K562 (cell line): ENCODE measurements at regions not wholly inside any gene's neighbourhood (a gene's known extent, or its start where the extent isn't known, plus 50 kb on each side); places are given as distances from the start of the nearest gene placed in this dataset.
A peak's percentile ranks its signal among the peaks of the same experiment; 100 is the strongest.

ENCODE experiments used
- CCAR2 ChIP-seq: fragments of 200-400 bp; formaldehyde crosslinking; IDR thresholded peaks from 2 replicates; pipeline ENCODE4 v1.6.1; 2017; ENCODE audit warnings: mild to moderate bottlenecking, low read depth, low read length
- HCFC1 ChIP-seq: IDR thresholded peaks from 2 replicates; pipeline ENCODE4 v1.6.1; 2012; ENCODE audit warnings: low read depth, low read length, improper control_type of control experiment
- MYBL2 ChIP-seq, 2 experiments: fragments of 450-650 bp in 1 of 2; sonication (generic) in 1 of 2; formaldehyde crosslinking in 1 of 2; IDR thresholded peaks; 2 replicates each; pipeline versions ENCODE4 v1.6.1 to v1.8.1; 2017 to 2022; ENCODE audit warnings: borderline replicate concordance in 1 of 2, inconsistent platforms in 1 of 2, low read depth in 1 of 2, mild to moderate bottlenecking in 1 of 2, missing genetic modification reagents in 1 of 2, moderate library complexity in 1 of 2
- MYNN ChIP-seq, 2 experiments: sonication (generic); formaldehyde crosslinking in 1 of 2; IDR thresholded peaks; 2 replicates each; pipeline versions ENCODE4 v1.5.0 to v1.6.1; 2016 to 2020; ENCODE audit warnings: antibody characterized with exemption in 1 of 2, missing genetic modification reagents in 1 of 2
- SIX5 ChIP-seq, 2 experiments: IDR thresholded peaks; 2 replicates each; pipeline ENCODE4 v1.6.1; 2011; ENCODE audit warnings: low read length in 2 of 2, borderline replicate concordance in 1 of 2, low read depth in 1 of 2, mild to moderate bottlenecking in 1 of 2, moderate library complexity in 1 of 2; ENCODE audit not compliant: insufficient read depth in 1 of 2
- SP2 ChIP-seq: IDR thresholded peaks from 2 replicates; pipeline ENCODE4 v1.6.1; 2011; ENCODE audit warnings: mild to moderate bottlenecking, low read depth, low read length, moderate library complexity; ENCODE audit not compliant: poor library complexity, severe bottlenecking; ENCODE audit errors: extremely low read depth
- YY1 ChIP-seq, 3 experiments: IDR thresholded peaks; 2 replicates each; pipeline ENCODE4 v1.6.1; 2011; ENCODE audit warnings: low read length in 2 of 3, mild to moderate bottlenecking in 2 of 3, moderate library complexity in 2 of 3, borderline replicate concordance in 1 of 3, control low read depth in 1 of 3, low read depth in 1 of 3; ENCODE audit not compliant: insufficient read depth in 3 of 3, insufficient replicate concordance in 2 of 3, control insufficient read depth in 1 of 3, insufficient read length in 1 of 3; ENCODE audit errors: extremely low read depth in 1 of 3
- ZNF384 ChIP-seq: IDR thresholded peaks from 2 replicates; pipeline ENCODE4 v1.6.1; 2012; ENCODE audit warnings: low read depth, low read length, improper control_type of control experiment
- TF ChIP-seq, protein P1 (sequence below), 2 experiments: fragments of 150-350 bp in 1 of 2; IDR thresholded peaks; 2 replicates each; pipeline ENCODE4 v1.6.1; 2012 to 2016; ENCODE audit warnings: low read depth in 2 of 2, low read length in 2 of 2, mild to moderate bottlenecking in 1 of 2, moderate library complexity in 1 of 2
- TF ChIP-seq, protein P2 (sequence below), 2 experiments: fragments of 450-650 bp in 1 of 2; sonication (generic) in 1 of 2; formaldehyde crosslinking in 1 of 2; IDR thresholded peaks; 2 replicates each; pipeline versions ENCODE4 v1.7.1 to v1.9.0; 2016 to 2022; ENCODE audit warnings: inconsistent platforms in 1 of 2, mild to moderate bottlenecking in 1 of 2, missing genetic modification reagents in 1 of 2
- TF ChIP-seq, protein P3 (sequence below): fragments of 450-650 bp; formaldehyde crosslinking; IDR thresholded peaks from 2 replicates; pipeline ENCODE4 v1.4.0; 2020; ENCODE audit warnings: mild to moderate bottlenecking, mixed read lengths

DNA sequence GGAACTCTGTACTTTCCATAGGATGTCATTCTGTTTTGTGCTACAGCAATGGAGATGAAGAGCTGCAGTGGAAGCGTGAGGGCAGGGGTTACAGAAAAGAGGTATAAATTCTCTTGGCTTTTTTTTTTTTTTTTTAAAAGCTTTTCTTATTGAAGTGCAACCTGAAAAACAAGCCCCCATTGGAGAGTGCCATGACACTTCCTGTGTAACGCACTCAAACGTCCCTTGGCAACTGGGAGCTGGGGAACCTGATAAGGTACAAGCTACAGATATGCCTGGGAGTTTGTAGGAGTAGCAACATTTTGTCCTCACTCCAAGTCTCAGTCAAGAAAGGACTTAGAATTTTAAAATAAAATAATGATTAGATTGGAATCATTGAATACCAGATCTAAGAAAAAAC lies 512.1 kb downstream of the RPS24 start (continued):
- TF ChIP-seq, protein P1, sequence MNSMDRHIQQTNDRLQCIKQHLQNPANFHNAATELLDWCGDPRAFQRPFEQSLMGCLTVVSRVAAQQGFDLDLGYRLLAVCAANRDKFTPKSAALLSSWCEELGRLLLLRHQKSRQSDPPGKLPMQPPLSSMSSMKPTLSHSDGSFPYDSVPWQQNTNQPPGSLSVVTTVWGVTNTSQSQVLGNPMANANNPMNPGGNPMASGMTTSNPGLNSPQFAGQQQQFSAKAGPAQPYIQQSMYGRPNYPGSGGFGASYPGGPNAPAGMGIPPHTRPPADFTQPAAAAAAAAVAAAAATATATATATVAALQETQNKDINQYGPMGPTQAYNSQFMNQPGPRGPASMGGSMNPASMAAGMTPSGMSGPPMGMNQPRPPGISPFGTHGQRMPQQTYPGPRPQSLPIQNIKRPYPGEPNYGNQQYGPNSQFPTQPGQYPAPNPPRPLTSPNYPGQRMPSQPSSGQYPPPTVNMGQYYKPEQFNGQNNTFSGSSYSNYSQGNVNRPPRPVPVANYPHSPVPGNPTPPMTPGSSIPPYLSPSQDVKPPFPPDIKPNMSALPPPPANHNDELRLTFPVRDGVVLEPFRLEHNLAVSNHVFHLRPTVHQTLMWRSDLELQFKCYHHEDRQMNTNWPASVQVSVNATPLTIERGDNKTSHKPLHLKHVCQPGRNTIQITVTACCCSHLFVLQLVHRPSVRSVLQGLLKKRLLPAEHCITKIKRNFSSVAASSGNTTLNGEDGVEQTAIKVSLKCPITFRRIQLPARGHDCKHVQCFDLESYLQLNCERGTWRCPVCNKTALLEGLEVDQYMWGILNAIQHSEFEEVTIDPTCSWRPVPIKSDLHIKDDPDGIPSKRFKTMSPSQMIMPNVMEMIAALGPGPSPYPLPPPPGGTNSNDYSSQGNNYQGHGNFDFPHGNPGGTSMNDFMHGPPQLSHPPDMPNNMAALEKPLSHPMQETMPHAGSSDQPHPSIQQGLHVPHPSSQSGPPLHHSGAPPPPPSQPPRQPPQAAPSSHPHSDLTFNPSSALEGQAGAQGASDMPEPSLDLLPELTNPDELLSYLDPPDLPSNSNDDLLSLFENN (IDR thresholded peaks at IDR 0.05; ENCODE audit: low read depth in 2 of 2, low read length in 2 of 2), result no peak
- TF ChIP-seq MYBL2 (IDR thresholded peaks at IDR 0.05; ENCODE audit: low read depth), result no peak
- TF ChIP-seq MYBL2 (CRISPR knock-in tag; IDR thresholded peaks at IDR 0.05; ENCODE audit: borderline replicate concordance), result no peak
- TF ChIP-seq, protein P2, sequence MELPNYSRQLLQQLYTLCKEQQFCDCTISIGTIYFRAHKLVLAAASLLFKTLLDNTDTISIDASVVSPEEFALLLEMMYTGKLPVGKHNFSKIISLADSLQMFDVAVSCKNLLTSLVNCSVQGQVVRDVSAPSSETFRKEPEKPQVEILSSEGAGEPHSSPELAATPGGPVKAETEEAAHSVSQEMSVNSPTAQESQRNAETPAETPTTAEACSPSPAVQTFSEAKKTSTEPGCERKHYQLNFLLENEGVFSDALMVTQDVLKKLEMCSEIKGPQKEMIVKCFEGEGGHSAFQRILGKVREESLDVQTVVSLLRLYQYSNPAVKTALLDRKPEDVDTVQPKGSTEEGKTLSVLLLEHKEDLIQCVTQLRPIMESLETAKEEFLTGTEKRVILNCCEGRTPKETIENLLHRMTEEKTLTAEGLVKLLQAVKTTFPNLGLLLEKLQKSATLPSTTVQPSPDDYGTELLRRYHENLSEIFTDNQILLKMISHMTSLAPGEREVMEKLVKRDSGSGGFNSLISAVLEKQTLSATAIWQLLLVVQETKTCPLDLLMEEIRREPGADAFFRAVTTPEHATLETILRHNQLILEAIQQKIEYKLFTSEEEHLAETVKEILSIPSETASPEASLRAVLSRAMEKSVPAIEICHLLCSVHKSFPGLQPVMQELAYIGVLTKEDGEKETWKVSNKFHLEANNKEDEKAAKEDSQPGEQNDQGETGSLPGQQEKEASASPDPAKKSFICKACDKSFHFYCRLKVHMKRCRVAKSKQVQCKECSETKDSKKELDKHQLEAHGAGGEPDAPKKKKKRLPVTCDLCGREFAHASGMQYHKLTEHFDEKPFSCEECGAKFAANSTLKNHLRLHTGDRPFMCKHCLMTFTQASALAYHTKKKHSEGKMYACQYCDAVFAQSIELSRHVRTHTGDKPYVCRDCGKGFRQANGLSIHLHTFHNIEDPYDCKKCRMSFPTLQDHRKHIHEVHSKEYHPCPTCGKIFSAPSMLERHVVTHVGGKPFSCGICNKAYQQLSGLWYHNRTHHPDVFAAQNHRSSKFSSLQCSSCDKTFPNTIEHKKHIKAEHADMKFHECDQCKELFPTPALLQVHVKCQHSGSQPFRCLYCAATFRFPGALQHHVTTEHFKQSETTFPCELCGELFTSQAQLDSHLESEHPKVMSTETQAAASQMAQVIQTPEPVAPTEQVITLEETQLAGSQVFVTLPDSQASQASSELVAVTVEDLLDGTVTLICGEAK (IDR thresholded peaks at IDR 0.05), result peak; percentile 81
- TF ChIP-seq, protein P2 (CRISPR knock-in tag; IDR thresholded peaks at IDR 0.05), result no peak
- TF ChIP-seq CCAR2, result no peak
- TF ChIP-seq YY1 (IDR thresholded peaks at IDR 0.05; ENCODE audit: borderline replicate concordance in 1 of 3, control insufficient read depth in 1 of 3, extremely low read depth in 1 of 3, insufficient read depth in 3 of 3, insufficient read length in 1 of 3, insufficient replicate concordance in 2 of 3, low read depth in 1 of 3, low read length in 2 of 3), result peak in 1 of 3 experiments; percentile 69
- TF ChIP-seq ZNF384, result peak; percentile 71
- peak; percentile 65; the same call in 1 of the 2 replicates for TF ChIP-seq HCFC1
- no peak for TF ChIP-seq SP2
- peak in 1 of 2 experiments; percentile 41; a peak in 1 of 4 replicates for TF ChIP-seq SIX5 (IDR thresholded peaks at IDR 0.05; ENCODE audit: borderline replicate concordance in 1 of 2, insufficient read depth in 1 of 2, low read depth in 1 of 2, low read length in 2 of 2)
- TF ChIP-seq, protein P3, sequence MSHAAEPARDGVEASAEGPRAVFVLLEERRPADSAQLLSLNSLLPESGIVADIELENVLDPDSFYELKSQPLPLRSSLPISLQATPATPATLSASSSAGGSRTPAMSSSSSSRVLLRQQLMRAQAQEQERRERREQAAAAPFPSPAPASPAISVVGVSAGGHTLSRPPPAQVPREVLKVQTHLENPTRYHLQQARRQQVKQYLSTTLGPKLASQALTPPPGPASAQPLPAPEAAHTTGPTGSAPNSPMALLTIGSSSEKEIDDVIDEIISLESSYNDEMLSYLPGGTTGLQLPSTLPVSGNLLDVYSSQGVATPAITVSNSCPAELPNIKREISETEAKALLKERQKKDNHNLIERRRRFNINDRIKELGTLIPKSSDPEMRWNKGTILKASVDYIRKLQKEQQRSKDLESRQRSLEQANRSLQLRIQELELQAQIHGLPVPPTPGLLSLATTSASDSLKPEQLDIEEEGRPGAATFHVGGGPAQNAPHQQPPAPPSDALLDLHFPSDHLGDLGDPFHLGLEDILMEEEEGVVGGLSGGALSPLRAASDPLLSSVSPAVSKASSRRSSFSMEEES (CRISPR knock-in tag), result no peak
- TF ChIP-seq MYNN (IDR thresholded peaks at IDR 0.05), result no peak
- TF ChIP-seq MYNN (CRISPR knock-in tag; IDR thresholded peaks at IDR 0.05), result no peak
